Right lobe of liver (tissue), 4 donors: ENCODE measurements at regions not wholly inside any gene's neighbourhood (a gene's known extent, or its start where the extent isn't known, plus 50 kb on each side); places are given as distances from the start of the nearest gene placed in this dataset.
"Not testable (repeated sequence)": the region's sequence is repeated elsewhere in the genome, so short reads cannot be mapped to it uniquely, and the experiment has no call there.

Experiments used
- POLR2A ChIP-seq: fragments of 450-650 bp; IDR thresholded peaks from one replicate; pipeline ENCODE4 v1.6.1; 2017; ENCODE audit warnings: antibody characterized with exemption, mild to moderate bottlenecking
- TF ChIP-seq, protein P1 (sequence below), 4 donors: fragments of 200-600 bp in 3 of 4; fragments of 450-650 bp in 1 of 4; IDR thresholded peaks; one replicate each; pipeline versions ENCODE4 v1.5.1 to v1.8.0; 2016 to 2022; ENCODE audit warnings: antibody characterized with exemption in 4 of 4, mild to moderate bottlenecking in 2 of 4
- donor health status: DM: no; HTN: no; CAD: no.
- donor health status: DM: no; HTN: no; CAD: no.
- donor health status: DM: no; HTN: yes; CAD: no.

DNA sequence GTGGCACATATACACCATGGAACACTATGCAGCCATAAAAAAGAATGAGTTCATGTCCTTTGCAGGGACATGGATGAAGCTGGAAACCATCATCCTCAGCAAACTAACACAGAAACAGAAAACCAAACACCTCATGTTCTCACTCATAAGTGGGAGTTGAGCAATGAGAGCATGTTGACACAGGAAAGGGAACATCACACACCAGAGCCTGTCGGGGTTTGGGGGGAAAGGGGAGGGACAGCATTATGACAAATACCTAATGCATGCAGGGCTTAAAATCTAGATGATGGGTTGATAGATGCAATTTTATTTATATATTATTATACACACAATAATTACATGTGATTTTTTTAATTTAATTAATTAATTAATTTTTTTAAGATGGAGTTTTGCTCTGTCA is 72.8 kb upstream of the WARS2 start:
- not testable (repeated sequence) for TF ChIP-seq POLR2A
- TF ChIP-seq, protein P1, sequence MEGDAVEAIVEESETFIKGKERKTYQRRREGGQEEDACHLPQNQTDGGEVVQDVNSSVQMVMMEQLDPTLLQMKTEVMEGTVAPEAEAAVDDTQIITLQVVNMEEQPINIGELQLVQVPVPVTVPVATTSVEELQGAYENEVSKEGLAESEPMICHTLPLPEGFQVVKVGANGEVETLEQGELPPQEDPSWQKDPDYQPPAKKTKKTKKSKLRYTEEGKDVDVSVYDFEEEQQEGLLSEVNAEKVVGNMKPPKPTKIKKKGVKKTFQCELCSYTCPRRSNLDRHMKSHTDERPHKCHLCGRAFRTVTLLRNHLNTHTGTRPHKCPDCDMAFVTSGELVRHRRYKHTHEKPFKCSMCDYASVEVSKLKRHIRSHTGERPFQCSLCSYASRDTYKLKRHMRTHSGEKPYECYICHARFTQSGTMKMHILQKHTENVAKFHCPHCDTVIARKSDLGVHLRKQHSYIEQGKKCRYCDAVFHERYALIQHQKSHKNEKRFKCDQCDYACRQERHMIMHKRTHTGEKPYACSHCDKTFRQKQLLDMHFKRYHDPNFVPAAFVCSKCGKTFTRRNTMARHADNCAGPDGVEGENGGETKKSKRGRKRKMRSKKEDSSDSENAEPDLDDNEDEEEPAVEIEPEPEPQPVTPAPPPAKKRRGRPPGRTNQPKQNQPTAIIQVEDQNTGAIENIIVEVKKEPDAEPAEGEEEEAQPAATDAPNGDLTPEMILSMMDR (IDR thresholded peaks at IDR 0.05), result not testable (repeated sequence)
